Gastroesophageal sphincter (tissue), 3 donors: ENCODE measurements at regions not wholly inside any gene's neighbourhood (a gene's known extent, or its start where the extent isn't known, plus 50 kb on each side); places are given as distances from the start of the nearest gene placed in this dataset.

Experiments
- CTCF ChIP-seq, 4 experiments: fragments of 200-600 bp in 2 of 4; fragments of 450-650 bp in 2 of 4; sonication (generic) in 1 of 4; IDR thresholded peaks; one replicate each; pipeline ENCODE4 v1.5.1; 2017 to 2019; ENCODE audit warnings: antibody characterized with exemption in 4 of 4, mild to moderate bottlenecking in 2 of 4, moderate library complexity in 2 of 4
- EP300 ChIP-seq: sonication (generic); formaldehyde crosslinking; IDR thresholded peaks from one replicate; pipeline ENCODE4 v1.6.1; 2017; ENCODE audit warnings: antibody characterized with exemption, mild to moderate bottlenecking
- POLR2A ChIP-seq, 2 donors: fragments of 450-650 bp; IDR thresholded peaks; one replicate each; pipeline ENCODE4 v1.6.1; 2017; ENCODE audit warnings: antibody characterized with exemption in 2 of 2, mild to moderate bottlenecking in 2 of 2, moderate library complexity in 1 of 2
- POLR2AphosphoS5 ChIP-seq: sonication (generic); formaldehyde crosslinking; IDR thresholded peaks from one replicate; pipeline ENCODE4 v1.6.1; 2017; ENCODE audit warnings: antibody characterized with exemption

GRCh38 chr5:56384186-56384585 lies 151.1 kb upstream of the ANKRD55 start:
- TF ChIP-seq CTCF (IDR thresholded peaks at IDR 0.05) (no peak), POLR2AphosphoS5 (no peak), POLR2A (IDR thresholded peaks at IDR 0.05) (no peak), EP300 (no peak)
